Stimulated activated CD4-positive, alpha-beta T cell treated with anti-CD3 and anti-CD28 coated beads, Interleukin-1b, Interleukin-23, amount 100 ng/mL, for 24 hours (primary cell): ENCODE measurements at regions not wholly inside any gene's neighbourhood (a gene's known extent, or its start where the extent isn't known, plus 50 kb on each side); places are given as distances from the start of the nearest gene placed in this dataset.

Experiments used
- DNase-seq, 4 experiments: peaks; one replicate each; pipeline ENCODE4 v3.0.0-alpha.2; 2020; ENCODE audit warnings: low read depth in 4 of 4, low spot score in 1 of 4

- DNase-seq, result no peak
Measured at GRCh38 chr2:83584672-83585071, 874.4 kb downstream of the SUCLG1 start.

GRCh38 chr2:83582589-83582988 is 876.5 kb downstream of the SUCLG1 start:
- no peak for DNase-seq

- DNase-seq, result no peak
Measured at GRCh38 chr2:83579507-83579906, 879.6 kb downstream of the SUCLG1 start.

- no peak for DNase-seq
Measured at GRCh38 chr2:83578405-83578804, 880.7 kb downstream of the SUCLG1 start.

- no peak for DNase-seq
Measured at GRCh38 chr2:83574614-83575013, 884.5 kb downstream of the SUCLG1 start.

GRCh38 chr2:83573060-83573459 is 886.0 kb downstream of the SUCLG1 start:
- DNase-seq, result no peak

GRCh38 chr2:83572400-83572799 is 886.7 kb downstream of the SUCLG1 start:
- no peak for DNase-seq

GRCh38 chr2:83567551-83567950 is 891.5 kb downstream of the SUCLG1 start:
- DNase-seq, result no peak

GRCh38 chr2:83565626-83566025 is 893.5 kb downstream of the SUCLG1 start:
- DNase-seq, result no peak

GRCh38 chr2:83565181-83565580 is 893.9 kb downstream of the SUCLG1 start:
- DNase-seq, result no peak

GRCh38 chr2:83561592-83561991 is 897.5 kb downstream of the SUCLG1 start:
- DNase-seq, result no peak

- no peak for DNase-seq
Measured at GRCh38 chr2:83536556-83536955, 922.5 kb downstream of the SUCLG1 start.

GRCh38 chr2:83534416-83534815 is 924.7 kb downstream of the SUCLG1 start:
- DNase-seq, result no peak

- DNase-seq, result no peak
Measured at GRCh38 chr2:83531206-83531826, 927.8 kb downstream of the SUCLG1 start.

GRCh38 chr2:83528767-83529166 is 930.3 kb downstream of the SUCLG1 start:
- no peak for DNase-seq

GRCh38 chr2:83522891-83523493 is 936.1 kb downstream of the SUCLG1 start:
- no peak for DNase-seq

- DNase-seq, result no peak
Measured at GRCh38 chr2:83517727-83518368, 941.2 kb downstream of the SUCLG1 start.

- DNase-seq, result no peak
Measured at GRCh38 chr2:83516503-83516902, 942.6 kb downstream of the SUCLG1 start.

GRCh38 chr2:83487451-83487850 is 971.6 kb downstream of the SUCLG1 start:
- DNase-seq, result no peak

- DNase-seq, result no peak
Measured at GRCh38 chr2:83481436-83481835, 977.6 kb downstream of the SUCLG1 start.

- DNase-seq, result no peak
Measured at GRCh38 chr2:83478037-83478436, 981.0 kb downstream of the SUCLG1 start.

- DNase-seq, result no peak
Measured at GRCh38 chr2:83475371-83475770, 983.7 kb downstream of the SUCLG1 start.

GRCh38 chr2:83471655-83472054 is 987.4 kb downstream of the SUCLG1 start:
- DNase-seq, result no peak
